ENCODE measurements at regions not wholly inside any gene's neighbourhood (a gene's known extent, or its start where the extent isn't known, plus 50 kb on each side); places are given as distances from the start of the nearest gene placed in this dataset.

DNA sequence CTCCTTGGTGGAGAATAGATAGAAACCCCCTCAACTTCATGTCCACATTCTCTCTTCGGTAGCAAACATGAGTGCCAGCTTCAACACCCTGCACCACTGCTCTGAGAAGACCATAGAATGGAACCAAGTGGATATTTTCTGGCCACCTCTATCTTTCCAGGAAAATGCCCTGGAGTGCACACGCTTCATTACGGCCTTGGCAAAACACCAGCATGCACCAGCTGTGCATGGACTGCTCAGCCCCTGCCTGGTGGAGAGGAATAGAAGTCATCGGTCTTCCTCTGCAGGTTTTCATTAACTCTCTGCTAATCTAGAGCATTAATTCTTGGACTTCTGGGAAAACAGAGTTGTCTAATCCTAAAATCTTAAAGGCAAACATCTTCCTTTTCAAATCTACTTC is 211.6 kb upstream of the TMEM161B start:
- TF ChIP-seq ZNF10 (CRISPR knock-in tag; IDR thresholded peaks at IDR 0.05; ENCODE audit: borderline replicate concordance, low read depth) (no peak), ZFX (CRISPR knock-in tag; IDR thresholded peaks at IDR 0.05; ENCODE audit: low read depth) (no peak), CTCF (CRISPR knock-in tag; IDR thresholded peaks at IDR 0.05) (no peak), GPN1 (CRISPR knock-in tag; IDR thresholded peaks at IDR 0.05; ENCODE audit: borderline replicate concordance) (no peak), ZNF503 (CRISPR knock-in tag; IDR thresholded peaks at IDR 0.05) (no peak), POLR2AphosphoS5 (IDR thresholded peaks at IDR 0.05; ENCODE audit: low read depth, low read length) (no peak), ZNF572 (CRISPR knock-in tag; IDR thresholded peaks at IDR 0.05) (no peak)
- TF ChIP-seq, protein P1, sequence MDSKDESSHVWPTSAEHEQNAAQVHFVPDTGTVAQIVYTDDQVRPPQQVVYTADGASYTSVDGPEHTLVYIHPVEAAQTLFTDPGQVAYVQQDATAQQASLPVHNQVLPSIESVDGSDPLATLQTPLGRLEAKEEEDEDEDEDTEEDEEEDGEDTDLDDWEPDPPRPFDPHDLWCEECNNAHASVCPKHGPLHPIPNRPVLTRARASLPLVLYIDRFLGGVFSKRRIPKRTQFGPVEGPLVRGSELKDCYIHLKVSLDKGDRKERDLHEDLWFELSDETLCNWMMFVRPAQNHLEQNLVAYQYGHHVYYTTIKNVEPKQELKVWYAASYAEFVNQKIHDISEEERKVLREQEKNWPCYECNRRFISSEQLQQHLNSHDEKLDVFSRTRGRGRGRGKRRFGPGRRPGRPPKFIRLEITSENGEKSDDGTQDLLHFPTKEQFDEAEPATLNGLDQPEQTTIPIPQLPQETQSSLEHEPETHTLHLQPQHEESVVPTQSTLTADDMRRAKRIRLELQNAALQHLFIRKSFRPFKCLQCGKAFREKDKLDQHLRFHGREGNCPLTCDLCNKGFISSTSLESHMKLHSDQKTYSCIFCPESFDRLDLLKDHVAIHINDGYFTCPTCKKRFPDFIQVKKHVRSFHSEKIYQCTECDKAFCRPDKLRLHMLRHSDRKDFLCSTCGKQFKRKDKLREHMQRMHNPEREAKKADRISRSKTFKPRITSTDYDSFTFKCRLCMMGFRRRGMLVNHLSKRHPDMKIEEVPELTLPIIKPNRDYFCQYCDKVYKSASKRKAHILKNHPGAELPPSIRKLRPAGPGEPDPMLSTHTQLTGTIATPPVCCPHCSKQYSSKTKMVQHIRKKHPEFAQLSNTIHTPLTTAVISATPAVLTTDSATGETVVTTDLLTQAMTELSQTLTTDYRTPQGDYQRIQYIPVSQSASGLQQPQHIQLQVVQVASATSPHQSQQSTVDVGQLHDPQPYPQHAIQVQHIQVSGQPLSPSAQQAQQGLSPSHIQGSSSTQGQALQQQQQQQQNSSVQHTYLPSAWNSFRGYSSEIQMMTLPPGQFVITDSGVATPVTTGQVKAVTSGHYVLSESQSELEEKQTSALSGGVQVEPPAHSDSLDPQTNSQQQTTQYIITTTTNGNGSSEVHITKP (CRISPR knock-in tag; IDR thresholded peaks at IDR 0.05; ENCODE audit: low read depth), result no peak
- TF ChIP-seq, protein P2, sequence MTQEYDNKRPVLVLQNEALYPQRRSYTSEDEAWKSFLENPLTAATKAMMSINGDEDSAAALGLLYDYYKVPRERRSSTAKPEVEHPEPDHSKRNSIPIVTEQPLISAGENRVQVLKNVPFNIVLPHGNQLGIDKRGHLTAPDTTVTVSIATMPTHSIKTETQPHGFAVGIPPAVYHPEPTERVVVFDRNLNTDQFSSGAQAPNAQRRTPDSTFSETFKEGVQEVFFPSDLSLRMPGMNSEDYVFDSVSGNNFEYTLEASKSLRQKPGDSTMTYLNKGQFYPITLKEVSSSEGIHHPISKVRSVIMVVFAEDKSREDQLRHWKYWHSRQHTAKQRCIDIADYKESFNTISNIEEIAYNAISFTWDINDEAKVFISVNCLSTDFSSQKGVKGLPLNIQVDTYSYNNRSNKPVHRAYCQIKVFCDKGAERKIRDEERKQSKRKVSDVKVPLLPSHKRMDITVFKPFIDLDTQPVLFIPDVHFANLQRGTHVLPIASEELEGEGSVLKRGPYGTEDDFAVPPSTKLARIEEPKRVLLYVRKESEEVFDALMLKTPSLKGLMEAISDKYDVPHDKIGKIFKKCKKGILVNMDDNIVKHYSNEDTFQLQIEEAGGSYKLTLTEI (CRISPR knock-in tag; conservative IDR thresholded peaks at IDR 0.05), result no peak
- TF ChIP-seq, protein P3, sequence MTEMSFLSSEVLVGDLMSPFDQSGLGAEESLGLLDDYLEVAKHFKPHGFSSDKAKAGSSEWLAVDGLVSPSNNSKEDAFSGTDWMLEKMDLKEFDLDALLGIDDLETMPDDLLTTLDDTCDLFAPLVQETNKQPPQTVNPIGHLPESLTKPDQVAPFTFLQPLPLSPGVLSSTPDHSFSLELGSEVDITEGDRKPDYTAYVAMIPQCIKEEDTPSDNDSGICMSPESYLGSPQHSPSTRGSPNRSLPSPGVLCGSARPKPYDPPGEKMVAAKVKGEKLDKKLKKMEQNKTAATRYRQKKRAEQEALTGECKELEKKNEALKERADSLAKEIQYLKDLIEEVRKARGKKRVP (CRISPR knock-in tag; IDR thresholded peaks at IDR 0.05), result no peak
